HG02763 (cell line): ENCODE measurements at regions not wholly inside any gene's neighbourhood (a gene's known extent, or its start where the extent isn't known, plus 50 kb on each side); places are given as distances from the start of the nearest gene placed in this dataset.

ENCODE experiments used
- ATAC-seq: cut with Tn5 transposase; IDR thresholded peaks from one replicate; pipeline ENCODE4 v1.9.1; 2021; ENCODE audit warnings: mild to moderate bottlenecking, moderate library complexity; ENCODE audit not compliant: unreplicated experiment

GRCh38 chr4:30656828-30657227, 63.3 kb upstream of the PCDH7 start:
- no peak for ATAC-seq

- ATAC-seq: no peak
These were observed 52.2 kb upstream of the PCDH7 start for GRCh38 chr4:30667919-30668318.

- ATAC-seq: no peak
These were observed 50.0 kb upstream of the PCDH7 start for GRCh38 chr4:30670206-30670605.
